DLD1 (cell line): ENCODE measurements at regions not wholly inside any gene's neighbourhood (a gene's known extent, or its start where the extent isn't known, plus 50 kb on each side); places are given as distances from the start of the nearest gene placed in this dataset.
"Not testable (repeated sequence)": the region's sequence is repeated elsewhere in the genome, so short reads cannot be mapped to it uniquely, and the experiment has no call there.

ENCODE experiments used
- in situ Hi-C: cut with HindIII; loops from 2 replicates; pipeline ENCODE4 v1.10.0; 2017; ENCODE audit warnings: low sequenced_read_pairs

DNA sequence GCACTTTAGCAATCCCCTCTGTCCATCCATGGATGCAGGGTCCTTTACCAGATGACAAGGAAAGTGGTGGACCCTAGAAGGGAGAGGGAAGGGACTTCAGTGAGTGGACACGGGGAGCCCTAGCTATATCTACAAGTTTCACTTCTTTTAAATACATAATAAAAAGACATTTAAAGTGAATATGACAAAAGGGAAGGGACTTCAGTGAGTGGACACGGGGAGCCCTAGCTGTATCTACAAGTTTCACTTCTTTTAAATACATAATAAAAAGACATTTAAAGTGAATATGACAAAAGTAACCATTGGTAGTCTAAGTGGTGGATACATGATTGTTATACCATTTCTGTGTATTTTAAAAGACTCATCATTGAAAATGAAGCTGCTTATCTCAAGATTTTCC, 81.9 kb upstream of the HES1 start:
- in situ Hi-C loops: no loop called here

DNA sequence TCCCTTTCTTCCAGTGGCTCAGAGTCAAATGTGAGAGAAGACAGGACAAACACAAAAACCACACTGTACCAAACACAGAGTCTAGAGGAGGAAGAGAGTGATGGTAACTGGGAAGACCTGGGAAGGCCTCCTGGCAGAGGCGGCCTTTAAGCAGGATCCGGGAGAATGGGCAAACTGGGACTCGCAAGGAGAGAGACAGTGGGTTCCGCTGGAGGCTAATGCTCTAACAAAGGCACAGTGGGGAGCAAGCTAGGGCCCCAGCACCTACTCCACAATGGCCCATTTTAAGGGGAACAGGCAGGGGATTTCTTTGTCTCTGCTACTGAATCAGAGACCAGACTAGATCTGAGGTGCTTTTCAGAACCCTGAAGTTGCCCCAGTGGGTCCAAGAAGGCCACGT, 81.4 kb upstream of the HES1 start:
- in situ Hi-C loops: no loop called here

- in situ Hi-C loops: no loop called here
Measured at GRCh38 chr3:194054961-194055360, 81.0 kb upstream of the HES1 start.

DNA sequence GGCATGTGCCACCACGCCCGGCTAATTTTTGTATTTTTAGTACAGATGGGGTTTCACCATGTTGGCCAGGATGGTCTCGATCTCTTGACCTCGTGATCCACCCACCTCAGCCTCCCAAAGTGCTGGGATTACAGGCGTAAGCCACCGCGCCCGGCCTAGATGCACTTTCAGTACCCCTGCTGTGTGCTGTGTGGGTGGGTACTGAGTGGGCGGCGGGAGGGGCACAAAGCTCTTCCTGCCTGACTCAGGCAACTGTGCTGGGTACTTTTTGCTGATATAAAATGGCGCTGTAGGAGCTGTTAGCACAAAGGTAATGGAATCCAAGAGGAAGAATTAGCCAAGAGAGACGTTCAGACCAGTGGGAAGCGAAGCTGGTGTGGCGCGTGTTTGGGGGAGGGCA, 79.6 kb upstream of the HES1 start:
- in situ Hi-C loops: not testable (repeated sequence)

GRCh38 chr3:194056731-194057415, 79.1 kb upstream of the HES1 start:
- in situ Hi-C loops: no loop called here

- in situ Hi-C loops: no loop called here
Measured at GRCh38 chr3:194057570-194058188, 78.3 kb upstream of the HES1 start.

DNA sequence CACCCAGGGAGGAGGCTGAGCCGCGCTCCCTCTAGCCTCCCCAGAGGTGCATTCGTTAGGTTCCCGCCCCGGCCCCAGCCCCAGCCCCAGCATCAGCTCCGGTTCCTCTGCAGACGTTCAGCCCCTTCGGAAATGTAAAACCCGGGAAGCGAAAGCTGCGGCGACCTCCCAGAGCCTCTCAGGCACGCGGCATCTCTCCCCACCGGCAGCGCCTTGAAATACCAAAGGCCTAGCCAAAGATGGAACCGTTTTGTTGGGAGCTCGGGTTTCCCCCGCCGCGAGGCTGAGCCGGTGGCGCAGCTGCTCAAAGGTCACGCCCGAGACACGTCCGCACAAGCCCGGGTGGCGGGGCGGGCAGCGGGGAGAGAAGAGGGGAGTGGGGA, 77.8 kb upstream of the HES1 start:
- in situ Hi-C loops: no loop called here

- in situ Hi-C loops: no loop called here
Measured at GRCh38 chr3:194058753-194059152, 77.2 kb upstream of the HES1 start.

- in situ Hi-C loops: no loop called here
Measured at GRCh38 chr3:194061421-194062030, 74.4 kb upstream of the HES1 start.

DNA sequence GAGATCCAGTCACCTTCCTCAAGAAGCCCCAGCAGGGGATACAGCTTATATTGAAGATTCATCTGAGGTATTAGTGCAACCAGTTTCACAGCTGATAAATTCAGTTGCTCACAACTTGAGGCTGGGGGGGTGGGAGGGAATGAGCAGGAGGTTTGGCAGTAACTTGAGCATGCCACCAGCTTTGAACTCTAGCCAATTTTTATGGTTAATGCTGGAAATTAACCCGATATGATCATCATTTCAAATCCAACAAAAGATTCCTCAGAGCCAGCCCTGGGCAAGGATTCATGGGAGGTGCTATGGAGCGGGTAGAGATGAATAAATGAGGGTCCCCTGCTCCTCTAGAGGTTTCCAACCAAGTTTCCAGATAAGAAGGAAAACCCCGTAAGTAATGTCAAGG, 73.1 kb upstream of the HES1 start:
- in situ Hi-C loops: no loop called here

DNA sequence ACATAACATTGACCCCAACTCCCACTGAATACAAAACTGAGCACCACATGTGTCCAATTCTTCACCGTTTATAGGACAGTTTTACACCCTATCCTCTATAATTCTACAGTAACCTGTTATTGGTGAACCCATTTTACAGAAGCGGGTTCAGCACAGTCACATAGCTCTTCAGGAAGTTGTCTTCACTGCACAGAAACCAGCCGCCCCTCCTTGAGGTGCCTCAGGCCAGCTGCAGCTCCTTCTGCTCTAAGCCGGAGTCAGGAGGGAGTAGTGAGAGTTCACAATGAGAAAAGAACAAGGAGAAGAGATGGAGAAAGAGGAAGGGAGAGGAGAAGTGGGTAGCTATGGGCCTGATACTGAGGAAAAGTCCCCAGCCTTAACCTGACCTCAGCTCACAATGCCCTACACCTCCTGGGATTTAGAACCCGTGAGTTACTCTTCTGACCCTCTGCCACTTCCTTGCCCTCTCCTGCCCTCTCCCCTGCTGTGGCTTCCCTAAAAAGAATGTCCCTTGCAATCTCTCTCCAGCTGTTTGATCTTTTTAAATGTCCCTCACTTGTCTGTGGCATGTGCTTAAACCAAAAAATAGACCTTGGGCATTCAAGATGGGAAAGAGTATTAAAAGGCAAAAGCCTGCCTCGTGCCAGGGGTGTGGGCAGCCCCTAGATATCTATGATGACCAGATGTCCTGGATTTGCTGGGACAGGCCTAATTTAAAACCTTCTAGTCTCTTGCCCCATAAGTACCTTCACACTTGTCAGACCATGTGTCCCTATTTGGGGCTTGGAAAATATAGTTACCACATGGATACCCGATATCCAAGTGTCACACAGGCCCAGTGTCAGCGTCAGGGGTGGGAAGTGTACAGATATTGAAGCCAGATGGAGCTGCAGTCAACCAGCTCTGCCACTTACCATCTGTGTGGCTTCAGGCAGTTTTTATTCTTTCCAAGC, 71.3 kb upstream of the HES1 start:
- in situ Hi-C loops: no loop called here

DNA sequence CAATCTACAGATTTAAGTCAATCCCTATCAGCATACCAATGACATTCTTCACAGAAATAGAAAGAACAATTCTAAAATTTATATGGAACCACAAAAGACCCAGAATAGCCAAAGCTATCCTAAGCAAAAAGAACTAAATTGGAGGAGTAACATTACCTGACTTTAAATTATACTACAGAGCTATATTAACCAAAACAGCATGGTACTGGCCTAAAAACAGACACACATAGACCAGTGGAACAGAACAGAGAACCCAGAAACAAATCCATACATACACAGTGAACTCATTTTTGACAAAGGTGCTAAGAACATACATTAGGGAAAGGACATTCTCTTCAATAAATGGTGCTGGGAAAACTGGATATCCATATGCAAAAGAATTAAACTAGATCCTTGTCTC, 68.6 kb upstream of the HES1 start:
- in situ Hi-C loops: not testable (repeated sequence)

DNA sequence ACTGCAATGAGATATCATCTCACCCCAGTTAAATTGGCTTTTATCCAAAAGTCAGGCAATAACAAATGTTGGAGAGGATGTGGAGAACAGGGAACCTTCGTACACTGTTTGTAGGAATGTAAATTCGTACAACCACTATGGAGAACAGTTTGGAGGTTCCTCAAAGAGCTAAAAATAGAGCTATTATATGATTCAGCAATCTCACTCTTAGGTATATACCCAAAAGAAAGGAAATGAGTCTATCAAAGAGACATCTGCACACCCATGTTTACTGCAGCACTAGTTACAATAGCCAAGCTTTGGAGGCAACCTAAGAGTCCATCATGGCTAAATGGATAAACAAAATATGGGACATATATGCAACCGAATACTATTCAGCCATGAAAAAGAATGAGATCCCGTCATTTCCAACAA, 68.0 kb upstream of the HES1 start:
- in situ Hi-C loops: no loop called here

- in situ Hi-C loops: no loop called here
Measured at GRCh38 chr3:194069421-194070219, 66.3 kb upstream of the HES1 start.

DNA sequence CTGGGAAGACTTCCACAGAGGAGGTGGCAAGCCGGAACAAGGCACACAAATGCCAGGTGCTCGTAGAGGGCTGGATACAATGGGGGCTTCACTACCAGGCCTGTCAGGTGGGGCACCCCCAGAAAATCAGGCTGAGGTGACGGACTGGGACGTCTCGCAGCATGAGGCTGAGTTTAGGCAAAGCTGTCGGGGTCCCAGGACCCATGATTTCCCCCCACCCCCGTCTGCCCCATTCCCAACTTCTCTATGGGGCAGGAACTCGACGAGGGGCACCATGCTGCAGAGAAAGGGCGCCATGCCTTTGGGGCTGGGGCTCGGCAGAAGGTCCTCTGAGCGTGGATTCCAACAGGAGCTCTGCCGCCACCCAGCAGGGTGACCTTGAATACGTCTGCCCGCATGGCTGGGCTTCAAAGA, 65.7 kb upstream of the HES1 start:
- in situ Hi-C loops: no loop called here

DNA sequence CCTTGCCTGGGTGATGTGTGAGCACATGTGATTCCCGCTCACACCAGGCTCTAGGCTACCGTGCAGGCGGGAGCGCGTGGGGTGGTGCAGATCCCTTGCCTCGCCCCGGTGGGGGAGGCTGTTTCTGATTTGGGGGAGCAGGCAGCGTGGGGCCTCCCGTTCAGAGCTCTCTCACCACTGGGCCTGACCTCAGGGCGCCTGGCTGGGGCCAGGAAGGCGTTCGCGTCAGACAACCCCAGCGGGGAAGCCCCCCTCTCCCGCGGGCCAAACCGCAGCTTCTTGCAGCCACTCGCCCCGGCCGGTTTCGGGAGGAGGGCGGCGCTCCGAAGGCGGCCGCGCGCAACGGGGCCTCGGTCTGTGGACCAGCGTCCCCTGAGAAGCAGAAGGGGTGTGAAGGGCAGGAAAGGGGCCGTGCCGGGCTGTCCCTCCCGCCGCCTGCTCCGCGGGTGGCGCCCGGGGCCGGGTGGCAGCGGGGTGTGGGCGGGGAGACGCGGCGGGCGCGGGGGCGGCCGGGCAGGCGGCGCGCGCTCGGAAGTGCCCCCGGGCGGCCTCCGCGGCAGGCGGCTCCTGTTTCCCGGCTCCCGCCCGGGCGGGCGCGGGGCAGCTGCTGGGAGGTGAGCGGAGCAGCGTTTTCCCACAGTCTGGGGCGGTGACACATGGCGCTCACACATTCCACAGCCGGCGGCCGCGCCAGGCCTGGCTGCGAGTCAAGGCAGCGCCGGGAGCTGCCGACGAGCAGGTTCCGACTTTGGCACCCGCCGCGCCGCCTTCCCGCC, 65.1 kb upstream of the HES1 start:
- in situ Hi-C loops: no loop called here

DNA sequence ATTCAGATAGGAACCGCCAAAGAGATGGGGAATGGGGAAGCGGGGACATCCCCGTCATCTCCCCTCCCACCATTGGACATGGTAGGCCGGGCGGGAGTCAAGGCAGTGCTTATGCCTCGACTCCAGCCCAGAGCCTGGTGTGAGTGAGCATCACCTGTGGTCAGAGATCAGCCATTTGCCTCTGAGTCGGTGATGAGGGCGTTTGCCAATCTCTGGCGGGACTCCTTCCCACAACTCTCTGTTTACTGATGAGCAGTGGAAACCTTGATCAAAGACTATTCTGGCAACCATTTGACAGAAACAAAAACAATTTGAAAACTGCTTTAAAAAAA, 63.9 kb upstream of the HES1 start:
- in situ Hi-C loops: no loop called here

- in situ Hi-C loops: no loop called here
Measured at GRCh38 chr3:194072691-194073279, 63.2 kb upstream of the HES1 start.

DNA sequence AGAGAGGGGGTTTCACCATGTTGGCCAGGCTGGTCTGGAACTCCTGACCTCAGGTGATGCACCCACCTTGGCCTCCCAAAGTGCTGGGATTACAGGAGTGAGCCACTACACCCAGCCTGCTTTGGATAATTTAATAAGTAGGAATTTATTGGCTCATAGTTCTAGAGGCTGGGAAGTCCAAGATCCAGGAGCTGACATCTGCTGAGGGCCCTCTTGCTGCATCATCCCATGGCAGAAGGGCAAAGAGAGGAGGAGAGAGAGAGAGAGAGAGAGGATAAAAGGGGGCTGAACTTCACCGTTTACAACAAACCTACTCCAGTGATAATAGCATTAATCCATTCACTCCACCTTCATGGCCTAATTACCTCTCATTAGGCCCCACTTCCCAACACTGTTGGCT, 62.0 kb upstream of the HES1 start:
- in situ Hi-C loops: no loop called here
